ENCODE measurements at regions not wholly inside any gene's neighbourhood (a gene's known extent, or its start where the extent isn't known, plus 50 kb on each side); places are given as distances from the start of the nearest gene placed in this dataset.
A peak's percentile ranks its signal among the peaks of the same experiment; 100 is the strongest.
"Not testable (repeated sequence)": the region's sequence is repeated elsewhere in the genome, so short reads cannot be mapped to it uniquely, and the experiment has no call there.

GRCh38 chr11:91997226-91997625 lies 227.4 kb upstream of the FAT3 start:
- ChIA-PET POLR2A (no interaction called here), CTCF (no interaction called here)
- H3K27me3 ChIP-seq (ENCODE audit: insufficient read depth) = no peaks in the 10 kb centered on the region
- H3K9ac ChIP-seq = no peak overlapping the region
- H3K79me2 ChIP-seq (ENCODE audit: insufficient read depth) = no peaks in the 10 kb centered on the region
- H4K20me1 ChIP-seq (ENCODE audit: insufficient read depth) = no peaks in the 10 kb centered on the region
- no peaks in the 10 kb centered on the region for H3K9me2 ChIP-seq
- no peaks in the 10 kb centered on the region for H3K36me3 ChIP-seq (replicated peaks in 1 of 2; ENCODE audit: control insufficient read depth in 1 of 2, insufficient read depth in 2 of 2, low read length in 1 of 2)
- DNase-seq = no peak
- H3K4me1 ChIP-seq (ENCODE audit: control insufficient read depth in 1 of 2, insufficient read depth in 2 of 2, low read depth in 1 of 2, low read length in 1 of 2) = no peaks in the 10 kb centered on the region
- H3K27ac ChIP-seq (ENCODE audit: low read depth in 2 of 2, low read length in 1 of 2) = peak overlapping the region in 1 of 2 experiments; percentile 9; a peak in 1 of 4 replicates
- H3K9me3 ChIP-seq = no peaks in the 10 kb centered on the region
- no peak overlapping the region for H3K4me2 ChIP-seq
- H3F3A ChIP-seq (replicated peaks; ENCODE audit: insufficient read depth) = no peaks in the 10 kb centered on the region
- WGBS (ENCODE audit: low lambda C conversion rate) = 85% methylated on average over 6 of the region's 6 CpGs
- H3K4me3 ChIP-seq (ENCODE audit: low read depth in 2 of 2, low read length in 1 of 2) = no peak overlapping the region
- no peak overlapping the region for H2AFZ ChIP-seq (ENCODE audit: low read depth)
- TF ChIP-seq ZBTB33 (IDR thresholded peaks at IDR 0.05; ENCODE audit: borderline replicate concordance, low read depth) = no peak
- no peak for TF ChIP-seq FOXM1 (IDR thresholded peaks at IDR 0.05; ENCODE audit: low read depth)
- no peak for TF ChIP-seq FOSL2 (IDR thresholded peaks at IDR 0.05; ENCODE audit: borderline replicate concordance, low read depth)
- no peak for TF ChIP-seq RXRA (IDR thresholded peaks at IDR 0.05; ENCODE audit: borderline replicate concordance, low read depth)
- TF ChIP-seq RAD21 (IDR thresholded peaks at IDR 0.05; ENCODE audit: low read length) = no peak
- TF ChIP-seq GATA2 (CRISPR knock-in tag; IDR thresholded peaks at IDR 0.05) = no peak
- TF ChIP-seq GABPA (IDR thresholded peaks at IDR 0.05; ENCODE audit: low read depth) = no peak
- TF ChIP-seq JUND (IDR thresholded peaks at IDR 0.05) = no peak
- no peak for TF ChIP-seq SMC3 (IDR thresholded peaks at IDR 0.05; ENCODE audit: low read depth, low read length)
- no peak for TF ChIP-seq MXI1 (IDR thresholded peaks at IDR 0.05; ENCODE audit: low read depth, low read length)
- TF ChIP-seq EZH2phosphoT487 (IDR thresholded peaks at IDR 0.05; ENCODE audit: borderline replicate concordance, low read depth) = no peak
- no peak for TF ChIP-seq YY1 (IDR thresholded peaks at IDR 0.05; ENCODE audit: low read depth)
- TF ChIP-seq MEF2A (IDR thresholded peaks at IDR 0.05; ENCODE audit: borderline replicate concordance, low read depth) = no peak

GRCh38 chr11:91996526-91996925 lies 228.1 kb upstream of the FAT3 start:
- TF ChIP-seq MAX (IDR thresholded peaks at IDR 0.05; ENCODE audit: low read depth) (no peak), MEF2A (IDR thresholded peaks at IDR 0.05; ENCODE audit: borderline replicate concordance, low read depth) (0 out of 2 replicates have a peak, but pooled peaks have one; percentile 13), TCF12 (IDR thresholded peaks at IDR 0.05) (peak; percentile 54)
- ChIA-PET CTCF (no interaction called here), POLR2A (no interaction called here)
- Histone ChIP-seq H3K9me3 (no peaks in the 10 kb centered on the region), H3K36me3 (replicated peaks in 1 of 2; ENCODE audit: control insufficient read depth in 1 of 2, insufficient read depth in 2 of 2, low read length in 1 of 2) (no peaks in the 10 kb centered on the region), H4K20me1 (ENCODE audit: insufficient read depth) (no peaks in the 10 kb centered on the region), H2AFZ (ENCODE audit: low read depth) (no peak overlapping the region), H3F3A (replicated peaks; ENCODE audit: insufficient read depth) (no peaks in the 10 kb centered on the region), H3K4me3 (ENCODE audit: low read depth in 2 of 2, low read length in 1 of 2) (no peak overlapping the region), H3K4me2 (no peak overlapping the region), H3K9me2 (no peaks in the 10 kb centered on the region), H3K9ac (no peak overlapping the region), H3K4me1 (ENCODE audit: control insufficient read depth in 1 of 2, insufficient read depth in 2 of 2, low read depth in 1 of 2, low read length in 1 of 2) (no peaks in the 10 kb centered on the region), H3K79me2 (ENCODE audit: insufficient read depth) (no peaks in the 10 kb centered on the region), H3K27me3 (ENCODE audit: insufficient read depth) (no peaks in the 10 kb centered on the region), H3K27ac (ENCODE audit: low read depth in 2 of 2, low read length in 1 of 2) (peak overlapping the region in 1 of 2 experiments; percentile 9; a peak in 1 of 4 replicates)
- DNase-seq = no peak
- WGBS (ENCODE audit: low lambda C conversion rate) = 95% methylated on average over 1 of the region's 1 CpG

GRCh38 chr11:91988443-91988842 lies 236.2 kb upstream of the FAT3 start:
- POLR2A ChIA-PET; H3K9me2 ChIP-seq; H3K9me3 ChIP-seq; H3K27ac ChIP-seq (ENCODE audit: low read depth in 2 of 2, low read length in 1 of 2); H3K79me2 ChIP-seq (ENCODE audit: insufficient read depth); DNase-seq; H3K4me3 ChIP-seq (ENCODE audit: low read depth in 2 of 2, low read length in 1 of 2); H3K4me2 ChIP-seq; H3K4me1 ChIP-seq (ENCODE audit: control insufficient read depth in 1 of 2, insufficient read depth in 2 of 2, low read depth in 1 of 2, low read length in 1 of 2); CTCF ChIA-PET; H3K27me3 ChIP-seq (ENCODE audit: insufficient read depth); H3K9ac ChIP-seq; H4K20me1 ChIP-seq (ENCODE audit: insufficient read depth); H3K36me3 ChIP-seq (replicated peaks in 1 of 2; ENCODE audit: control insufficient read depth in 1 of 2, insufficient read depth in 2 of 2, low read length in 1 of 2); H3F3A ChIP-seq (replicated peaks; ENCODE audit: insufficient read depth); H2AFZ ChIP-seq (ENCODE audit: low read depth): not testable (repeated sequence)

Measured in SK-N-SH (cell line).